ENCODE measurements at regions not wholly inside any gene's neighbourhood (a gene's known extent, or its start where the extent isn't known, plus 50 kb on each side); places are given as distances from the start of the nearest gene placed in this dataset.

DNA sequence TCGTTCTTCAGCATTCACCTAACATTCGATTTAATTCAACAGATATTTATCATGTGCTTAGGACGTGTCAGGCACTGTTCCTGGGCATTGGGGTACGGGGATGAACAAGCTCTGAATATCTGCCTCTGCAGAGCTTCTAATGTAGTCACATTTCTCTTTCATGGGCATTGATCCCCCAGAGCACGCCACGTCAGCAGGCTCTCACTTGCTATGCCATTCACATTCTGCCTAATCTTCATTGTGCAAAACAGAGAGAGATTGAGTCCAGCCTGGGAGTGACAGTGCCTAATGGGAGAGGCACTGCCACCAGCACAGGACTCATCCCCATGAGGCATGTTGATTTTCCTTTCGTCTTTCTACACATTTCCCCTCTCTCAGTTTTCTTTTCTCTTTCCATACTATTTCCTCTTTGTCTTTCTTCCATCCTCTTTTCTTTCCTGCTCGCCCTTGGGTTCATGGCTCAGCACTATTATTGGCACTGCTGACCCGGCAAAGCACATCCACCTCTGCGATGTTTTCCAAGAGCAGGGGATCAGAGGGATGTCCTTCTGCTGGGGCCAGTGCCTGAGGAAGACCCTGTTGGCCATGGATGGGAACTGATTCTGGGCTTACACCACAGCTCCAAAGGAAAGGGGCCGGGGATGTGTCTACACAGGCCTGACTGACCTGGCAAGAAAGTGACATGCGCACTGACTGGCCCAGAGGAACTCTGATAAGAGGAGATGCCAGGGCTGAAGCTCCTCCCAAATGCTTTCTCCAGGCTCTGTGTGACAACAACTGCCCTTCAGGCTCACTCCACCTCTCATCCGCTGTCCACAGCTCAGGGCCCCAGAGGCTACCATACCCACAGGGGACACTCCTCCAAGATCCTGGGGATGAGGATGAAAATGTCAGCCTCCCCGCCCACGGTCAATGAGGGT lies 195.9 kb downstream of the TOMM20 start:
- Histone ChIP-seq H3T11ph (ENCODE audit: low read length) (no peak overlapping the region), H2BK20ac (ENCODE audit: low read depth, low read length, poor library complexity, severe bottlenecking) (no peak overlapping the region), H4K5ac (ENCODE audit: insufficient read length, low read depth, low read length) (no peak overlapping the region), H2BK5ac (ENCODE audit: insufficient read length, low read length) (no peak overlapping the region), H3K14ac (ENCODE audit: insufficient read depth, low read length) (no peak overlapping the region), H3K27ac (ENCODE audit: insufficient read length, low read depth, low read length) (no peak overlapping the region), H2BK12ac (ENCODE audit: insufficient read length, low read depth, low read length) (no peak overlapping the region), H3K23ac (ENCODE audit: insufficient read length, low read depth, low read length) (no peak overlapping the region), H3K9ac (ENCODE audit: extremely low read depth, insufficient read length, low read length) (no peak overlapping the region), H3K56ac (ENCODE audit: insufficient read length, low read depth, low read length) (no peak overlapping the region), H2BK15ac (ENCODE audit: low read depth, low read length) (no peak overlapping the region), H3K18ac (ENCODE audit: insufficient read length, low read depth, low read length) (no peak overlapping the region), H3K9me3 (ENCODE audit: control insufficient read depth, low read depth, low read length) (no peaks in the 10 kb centered on the region), H3K4ac (ENCODE audit: low read depth, low read length) (no peak overlapping the region), H4K8ac (replicated peaks; ENCODE audit: insufficient read length, low read depth, low read length) (no peak overlapping the region), H3K4me2 (ENCODE audit: insufficient read depth, insufficient read length, low read length) (no peak overlapping the region), H2BK120ac (ENCODE audit: low read depth, low read length, poor library complexity, severe bottlenecking) (no peak overlapping the region), H3K27me3 (ENCODE audit: insufficient read depth, low read length) (no peaks in the 10 kb centered on the region), H2AK5ac (ENCODE audit: insufficient read length, low read length) (no peak overlapping the region), H3K79me1 (ENCODE audit: insufficient read depth, low read depth, low read length, poor library complexity, severe bottlenecking) (no peaks in the 10 kb centered on the region), H3K79me2 (ENCODE audit: insufficient read depth, low read length) (no peaks in the 10 kb centered on the region), H4K20me1 (ENCODE audit: control insufficient read depth, insufficient read depth, insufficient read length) (no peaks in the 10 kb centered on the region), H2AFZ (ENCODE audit: low read length) (no peak overlapping the region), H3K4me1 (ENCODE audit: insufficient read depth, low read length) (no peaks in the 10 kb centered on the region; the same call in 1 of the 2 replicates), H3K23me2 (ENCODE audit: insufficient read length, low read depth, low read length, poor library complexity, severe bottlenecking) (no peaks in the 10 kb centered on the region), H4K91ac (ENCODE audit: insufficient read length, low read depth, low read length) (no peak overlapping the region)
- no peaks in the 10 kb centered on the region for H3K9me3 Mint-ChIP-seq
- peaks cover 25 to 27% of the 10 kb centered on the region in 2 experiments for H3K4me1 Mint-ChIP-seq
- peak overlapping the region in 1 of 3 experiments; percentile 35; a peak in 2 of 7 replicates for H3K27ac Mint-ChIP-seq
- peaks cover 3% of the 10 kb centered on the region for H3K27me3 Mint-ChIP-seq (ENCODE audit: low read depth)
- whole genome bisulfite sequencing (ENCODE audit: extremely low coverage, insufficient read length, low lambda C conversion rate), result no CpG with 5 or more reads among the region's 15 CpGs
- TF ChIP-seq, protein P1, sequence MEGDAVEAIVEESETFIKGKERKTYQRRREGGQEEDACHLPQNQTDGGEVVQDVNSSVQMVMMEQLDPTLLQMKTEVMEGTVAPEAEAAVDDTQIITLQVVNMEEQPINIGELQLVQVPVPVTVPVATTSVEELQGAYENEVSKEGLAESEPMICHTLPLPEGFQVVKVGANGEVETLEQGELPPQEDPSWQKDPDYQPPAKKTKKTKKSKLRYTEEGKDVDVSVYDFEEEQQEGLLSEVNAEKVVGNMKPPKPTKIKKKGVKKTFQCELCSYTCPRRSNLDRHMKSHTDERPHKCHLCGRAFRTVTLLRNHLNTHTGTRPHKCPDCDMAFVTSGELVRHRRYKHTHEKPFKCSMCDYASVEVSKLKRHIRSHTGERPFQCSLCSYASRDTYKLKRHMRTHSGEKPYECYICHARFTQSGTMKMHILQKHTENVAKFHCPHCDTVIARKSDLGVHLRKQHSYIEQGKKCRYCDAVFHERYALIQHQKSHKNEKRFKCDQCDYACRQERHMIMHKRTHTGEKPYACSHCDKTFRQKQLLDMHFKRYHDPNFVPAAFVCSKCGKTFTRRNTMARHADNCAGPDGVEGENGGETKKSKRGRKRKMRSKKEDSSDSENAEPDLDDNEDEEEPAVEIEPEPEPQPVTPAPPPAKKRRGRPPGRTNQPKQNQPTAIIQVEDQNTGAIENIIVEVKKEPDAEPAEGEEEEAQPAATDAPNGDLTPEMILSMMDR (conservative IDR thresholded peaks at IDR 0.05), result no peak
- H3K4me3 Mint-ChIP-seq, result no peak overlapping the region
- H3K36me3 Mint-ChIP-seq (ENCODE audit: insufficient read depth in 1 of 3, low read depth in 3 of 3), result no peaks in the 10 kb centered on the region
- DNase-seq, result peak; percentile 25

Measured in H9 (cell line).